Epithelial cell of prostate (primary cell): ENCODE measurements at regions not wholly inside any gene's neighbourhood (a gene's known extent, or its start where the extent isn't known, plus 50 kb on each side); places are given as distances from the start of the nearest gene placed in this dataset.

Source experiments
- DNase-seq: peaks from one replicate; pipeline ENCODE4 v3.0.0-alpha.2; 2011; ENCODE audit warnings: low read depth, low spot score
- H3K27ac ChIP-seq: fragments of 450-650 bp; 2 replicates; pipeline ENCODE4 v1.5.1; 2017; ENCODE audit warnings: mild to moderate bottlenecking

GRCh38 chr4:96739101-96739500 lies 899.2 kb downstream of the PDHA2 start:
- no peak overlapping the region for H3K27ac ChIP-seq
- DNase-seq: no peak

DNA sequence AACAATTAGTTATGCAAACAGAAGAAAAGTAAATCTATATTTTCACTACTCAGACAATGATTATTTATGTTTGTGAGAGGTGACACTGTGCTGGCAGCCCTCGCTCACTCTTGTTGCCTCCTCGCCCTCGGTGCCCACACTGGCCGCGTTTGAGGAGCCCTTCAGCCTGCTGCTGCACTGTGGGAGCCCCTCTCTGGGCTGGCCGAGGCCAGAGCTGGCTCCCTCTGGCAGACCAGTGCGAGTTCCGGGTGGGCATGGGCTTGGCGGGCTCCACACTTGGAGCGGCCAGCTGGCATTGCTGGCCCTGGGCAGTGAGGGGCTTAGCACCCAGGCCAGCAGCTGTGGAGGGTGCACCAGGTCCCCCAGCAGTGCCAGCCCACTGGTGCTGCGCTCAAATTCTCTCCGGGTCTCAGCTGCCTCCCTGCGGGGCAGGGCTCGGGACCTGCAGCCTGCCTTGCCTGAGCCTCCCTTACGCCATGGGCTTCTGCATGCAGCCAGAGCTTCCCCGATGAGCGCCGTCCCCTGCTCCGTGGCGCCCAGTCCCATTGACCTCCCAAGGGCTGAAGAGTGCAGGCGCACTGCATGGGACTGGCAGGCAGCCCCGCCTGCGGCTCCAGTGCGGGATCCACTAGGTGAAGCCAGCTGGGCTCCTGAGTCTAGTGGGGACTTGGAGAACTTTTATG lies 902.6 kb downstream of the PDHA2 start:
- H3K27ac ChIP-seq: no peak overlapping the region
- no peak for DNase-seq

GRCh38 chr4:96744676-96745075 lies 904.8 kb downstream of the PDHA2 start:
- no peak for DNase-seq

GRCh38 chr4:96753216-96753615 lies 913.3 kb downstream of the PDHA2 start:
- H3K27ac ChIP-seq: no peak overlapping the region
- DNase-seq: no peak

More at GRCh38 chr4:96744676-96745075, 904.8 kb downstream of the PDHA2 start:
- no peak overlapping the region for H3K27ac ChIP-seq

GRCh38 chr4:96755569-96756484 lies 915.9 kb downstream of the PDHA2 start:
- no peak overlapping the region for H3K27ac ChIP-seq

GRCh38 chr4:96756584-96756983 lies 916.7 kb downstream of the PDHA2 start:
- DNase-seq: no peak

More at GRCh38 chr4:96755569-96756484, 915.9 kb downstream of the PDHA2 start:
- DNase-seq: no peak

GRCh38 chr4:96763546-96763945 lies 923.7 kb downstream of the PDHA2 start:
- H3K27ac ChIP-seq: no peak overlapping the region
- no peak for DNase-seq

More at GRCh38 chr4:96756584-96756983, 916.7 kb downstream of the PDHA2 start:
- no peak overlapping the region for H3K27ac ChIP-seq

DNA sequence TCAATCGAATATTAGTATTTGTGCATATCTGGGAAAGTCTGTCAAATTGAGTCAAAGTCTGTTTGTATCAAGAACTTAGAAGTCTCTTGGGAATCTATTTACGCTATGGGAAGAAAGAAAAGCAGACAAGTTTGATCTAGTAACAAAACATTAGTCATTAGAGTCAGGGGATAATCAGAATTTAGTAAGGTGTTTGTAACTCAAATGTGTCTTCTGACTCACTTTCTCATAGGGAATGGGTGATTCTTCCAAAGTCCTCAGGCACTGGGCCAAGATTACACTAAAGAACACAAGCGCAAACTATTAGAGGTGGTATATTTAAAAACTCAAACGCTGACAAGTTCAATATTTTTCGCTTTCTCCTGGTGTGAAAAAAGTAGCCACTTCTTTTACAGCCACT lies 926.5 kb downstream of the PDHA2 start:
- DNase-seq: no peak
- H3K27ac ChIP-seq: no peak overlapping the region

- DNase-seq: no peak
- H3K27ac ChIP-seq: no peak overlapping the region
Measured at GRCh38 chr4:96767815-96768480, 928.1 kb downstream of the PDHA2 start.

DNA sequence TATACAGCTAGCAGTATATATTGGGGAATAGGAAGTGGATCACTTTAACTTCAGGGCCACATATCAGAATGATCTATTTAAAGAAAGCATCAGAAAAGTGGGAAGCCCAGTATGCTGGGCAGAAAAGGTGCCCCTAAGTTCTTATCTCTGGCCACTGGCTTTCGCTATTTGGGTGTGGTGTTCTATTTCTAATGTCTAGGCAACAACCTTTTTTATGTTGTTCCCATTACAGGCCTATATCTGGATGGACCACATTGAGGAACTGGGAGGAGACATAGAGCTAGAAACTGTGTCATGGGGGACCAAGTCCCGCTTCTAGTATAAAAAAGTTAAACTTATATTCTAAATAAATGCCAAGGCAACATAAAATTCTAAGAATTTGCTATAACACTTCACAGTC lies 935.6 kb downstream of the PDHA2 start:
- no peak overlapping the region for H3K27ac ChIP-seq
- DNase-seq: no peak

GRCh38 chr4:96776920-96777527 lies 937.1 kb downstream of the PDHA2 start:
- DNase-seq: no peak
- H3K27ac ChIP-seq: no peak overlapping the region

- H3K27ac ChIP-seq: no peak overlapping the region
- no peak for DNase-seq
Measured at GRCh38 chr4:96784336-96784735, 944.4 kb downstream of the PDHA2 start.

- no peak for DNase-seq
- H3K27ac ChIP-seq: no peak overlapping the region
Measured at GRCh38 chr4:96786306-96786705, 946.4 kb downstream of the PDHA2 start.

DNA sequence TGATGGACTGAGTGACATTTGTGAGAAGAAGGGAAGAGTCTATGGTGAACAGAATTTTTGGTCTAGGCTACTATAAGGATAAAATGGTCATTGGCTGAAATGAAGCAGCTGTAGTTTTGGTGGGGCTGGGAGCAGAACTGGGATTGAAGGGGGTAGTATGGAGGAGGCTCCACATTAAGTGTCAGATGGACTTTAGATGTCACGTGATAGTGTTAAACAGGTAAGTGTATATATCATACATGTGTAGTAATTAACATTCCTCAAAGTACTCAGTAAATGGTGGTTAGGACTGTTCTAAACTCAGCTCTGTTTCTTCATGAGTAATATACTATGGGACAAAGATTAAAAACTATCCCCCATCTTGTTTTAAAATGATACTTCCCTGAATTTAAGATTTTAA lies 947.9 kb downstream of the PDHA2 start:
- no peak for DNase-seq

DNA sequence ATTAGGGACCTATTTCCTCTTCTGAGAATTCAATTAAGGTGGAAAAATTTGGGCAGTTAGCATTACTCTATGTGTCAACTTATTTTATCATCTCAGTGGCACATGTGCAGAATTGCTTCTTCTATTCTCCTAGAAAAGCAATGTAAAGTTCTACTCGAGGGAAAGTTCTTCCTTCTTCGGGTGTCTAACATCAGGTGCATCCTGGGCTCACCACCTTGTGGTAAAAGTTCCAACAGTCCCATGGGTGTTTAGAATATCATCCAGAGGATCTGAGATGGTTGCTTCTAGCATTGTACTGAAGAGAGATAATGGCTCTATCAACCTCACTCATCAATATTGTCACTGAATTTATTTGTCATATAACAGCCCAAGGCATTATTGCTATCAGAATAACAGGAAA lies 969.7 kb downstream of the PDHA2 start:
- no peak overlapping the region for H3K27ac ChIP-seq
- no peak for DNase-seq

More for the DNA sequence above, 947.9 kb downstream of the PDHA2 start:
- no peak overlapping the region for H3K27ac ChIP-seq

DNA sequence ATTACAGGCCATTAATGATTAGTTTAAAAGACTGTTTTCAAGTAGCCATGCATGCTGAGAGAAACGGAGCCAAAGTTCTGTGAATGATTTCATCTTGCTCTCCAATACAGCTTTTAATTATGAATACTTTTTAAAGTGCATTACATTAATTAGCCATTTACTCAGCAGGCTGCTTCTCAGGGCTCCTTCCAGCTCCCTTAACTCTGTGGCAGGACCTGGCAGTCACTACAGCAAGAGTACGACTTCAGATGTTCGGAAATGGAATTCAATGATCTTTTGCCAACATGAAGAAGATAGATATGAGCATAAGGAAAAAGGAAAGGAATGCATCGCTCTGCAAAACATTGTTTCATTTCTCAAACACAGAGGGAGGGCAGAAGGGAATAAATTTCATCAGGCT lies 987.2 kb downstream of the PDHA2 start:
- no peak for DNase-seq
- H3K27ac ChIP-seq: no peak overlapping the region

- no peak for DNase-seq
Measured at GRCh38 chr4:96833831-96834230, 993.9 kb downstream of the PDHA2 start.

GRCh38 chr4:96835991-96836390 lies 996.1 kb downstream of the PDHA2 start:
- H3K27ac ChIP-seq: no peak overlapping the region
- no peak for DNase-seq

More at GRCh38 chr4:96833831-96834230, 993.9 kb downstream of the PDHA2 start:
- H3K27ac ChIP-seq: no peak overlapping the region

- H3K27ac ChIP-seq: no peak overlapping the region
- no peak for DNase-seq
Measured at GRCh38 chr4:96839441-96839840, 999.5 kb downstream of the PDHA2 start.

DNA sequence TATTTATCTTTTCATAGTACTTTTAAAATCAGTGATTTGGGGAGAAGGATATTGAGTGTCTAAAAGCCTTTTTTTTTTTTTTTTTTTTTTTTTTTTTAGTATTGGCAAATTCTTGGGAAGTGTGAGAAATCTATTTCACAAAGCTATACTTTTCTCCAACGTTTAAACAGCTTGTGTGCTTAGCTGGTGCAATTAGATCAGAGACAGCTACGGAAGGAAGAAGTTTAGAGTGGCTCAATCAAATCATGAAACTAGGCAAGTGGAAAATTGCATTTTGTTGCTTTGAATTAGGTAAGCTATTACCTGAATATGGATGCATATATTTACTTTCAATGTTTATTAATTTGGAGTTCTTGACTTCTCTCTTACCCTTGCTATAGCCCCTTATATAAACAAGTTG lies 1001.9 kb downstream of the PDHA2 start:
- no peak overlapping the region for H3K27ac ChIP-seq
- no peak for DNase-seq
